ENCODE measurements at regions not wholly inside any gene's neighbourhood (a gene's known extent, or its start where the extent isn't known, plus 50 kb on each side); places are given as distances from the start of the nearest gene placed in this dataset.

DNA sequence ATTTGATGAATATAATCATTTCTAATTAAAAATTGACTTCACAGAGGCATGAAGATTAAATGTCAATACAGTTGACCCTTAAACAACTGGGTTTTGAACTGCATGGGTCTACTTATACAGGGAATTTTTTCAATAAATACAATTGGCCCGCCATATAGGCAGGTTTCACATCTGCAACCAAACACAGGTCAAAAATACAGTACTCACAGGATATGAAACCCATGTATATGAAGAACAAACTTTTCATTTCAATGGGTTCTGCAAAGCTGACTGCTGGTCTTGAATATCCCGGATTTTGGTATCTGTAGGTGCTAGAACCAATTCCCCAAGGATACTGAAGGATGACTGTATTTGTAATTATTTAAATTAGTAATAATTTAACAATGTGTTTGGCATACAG is 555.6 kb downstream of the EPHA4 start:
- Histone ChIP-seq H3K4me2 (ENCODE audit: low read length) (no peak overlapping the region), H3K27me3 (ENCODE audit: control insufficient read depth, insufficient read depth, low read length) (no peaks in the 10 kb centered on the region), H3K9me3 (replicated peaks; ENCODE audit: low read length) (no peaks in the 10 kb centered on the region), H3K36me3 (ENCODE audit: insufficient read depth, low read length) (no peaks in the 10 kb centered on the region), H3K9ac (ENCODE audit: low read depth, low read length) (no peak overlapping the region), H3K4me3 (ENCODE audit: low read length) (no peak overlapping the region), H3K4me1 (ENCODE audit: control insufficient read depth, insufficient read depth, low read length) (no peaks in the 10 kb centered on the region)

DNA sequence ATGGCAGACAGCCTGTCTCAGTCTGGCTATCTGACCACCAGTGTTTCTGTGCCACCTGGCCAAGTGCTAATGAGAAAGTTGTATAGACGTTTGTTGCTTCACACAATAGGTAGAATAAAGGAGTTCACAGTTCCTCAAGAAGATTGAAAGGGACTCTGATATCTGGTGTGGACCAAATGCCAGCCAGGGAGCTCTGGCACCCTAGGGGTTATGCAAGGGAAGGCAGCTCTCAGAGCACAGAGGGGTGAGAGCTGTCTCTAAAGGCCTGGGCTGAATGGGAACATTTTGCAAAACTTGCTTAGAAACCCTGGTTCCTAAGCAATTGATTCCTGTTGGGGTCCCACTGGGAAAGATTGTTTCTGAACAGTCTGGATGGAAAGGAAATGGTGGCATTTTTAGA is 553.8 kb downstream of the EPHA4 start:
- Histone ChIP-seq H3K36me3 (ENCODE audit: insufficient read depth, low read length) (no peaks in the 10 kb centered on the region), H3K4me2 (ENCODE audit: low read length) (no peak overlapping the region), H3K9me3 (replicated peaks; ENCODE audit: low read length) (no peaks in the 10 kb centered on the region), H3K4me3 (ENCODE audit: low read length) (no peak overlapping the region), H3K9ac (ENCODE audit: low read depth, low read length) (no peak overlapping the region), H3K27me3 (ENCODE audit: control insufficient read depth, insufficient read depth, low read length) (no peaks in the 10 kb centered on the region), H3K4me1 (ENCODE audit: control insufficient read depth, insufficient read depth, low read length) (no peaks in the 10 kb centered on the region)

DNA sequence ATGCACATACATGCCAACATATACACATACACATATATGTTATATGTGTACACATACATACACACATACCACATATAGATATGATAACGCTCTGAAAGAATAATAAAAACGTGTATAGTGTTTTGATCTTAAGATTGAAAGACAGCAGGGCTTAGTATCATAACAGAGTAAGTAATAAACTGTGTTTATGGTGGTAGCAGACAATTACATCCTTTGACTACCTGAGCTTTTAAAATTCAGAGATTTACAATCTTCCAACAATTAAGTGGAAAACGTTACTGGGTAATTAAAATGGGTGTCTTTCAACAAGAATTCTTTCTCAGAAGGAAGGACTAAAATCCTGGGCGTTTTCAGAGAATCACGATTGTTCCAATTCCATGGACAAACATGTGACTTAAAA is 552.4 kb downstream of the EPHA4 start:
- no peaks in the 10 kb centered on the region for H3K9me3 ChIP-seq (replicated peaks; ENCODE audit: low read length)
- H3K36me3 ChIP-seq (ENCODE audit: insufficient read depth, low read length), result no peaks in the 10 kb centered on the region
- H3K4me1 ChIP-seq (ENCODE audit: control insufficient read depth, insufficient read depth, low read length), result no peaks in the 10 kb centered on the region
- H3K4me2 ChIP-seq (ENCODE audit: low read length), result no peak overlapping the region
- H3K9ac ChIP-seq (ENCODE audit: low read depth, low read length), result no peak overlapping the region
- no peak overlapping the region for H3K4me3 ChIP-seq (ENCODE audit: low read length)
- H3K27me3 ChIP-seq (ENCODE audit: control insufficient read depth, insufficient read depth, low read length), result no peaks in the 10 kb centered on the region

DNA sequence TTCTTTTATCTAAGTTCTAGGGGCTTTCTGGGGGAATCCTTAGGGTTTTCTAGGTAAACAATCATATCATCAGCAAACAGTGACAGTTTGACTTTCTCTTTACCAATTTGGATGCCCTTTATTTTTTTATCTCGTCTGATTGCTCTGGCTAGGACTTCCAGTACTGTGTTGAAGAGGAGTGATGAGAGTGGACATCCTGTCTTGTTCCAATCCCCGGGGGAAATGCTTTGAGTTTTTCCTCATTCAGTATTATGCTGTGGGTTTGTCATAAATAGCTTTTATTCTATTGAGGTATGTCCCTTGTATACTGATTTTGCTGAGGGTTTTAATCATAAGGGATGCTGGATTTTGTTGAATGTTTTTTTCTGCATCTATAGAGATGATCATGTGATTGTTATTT is 549.5 kb downstream of the EPHA4 start:
- H3K4me1 ChIP-seq (ENCODE audit: control insufficient read depth, insufficient read depth, low read length), result no peaks in the 10 kb centered on the region
- H3K9ac ChIP-seq (ENCODE audit: low read depth, low read length), result no peak overlapping the region
- no peak overlapping the region for H3K4me3 ChIP-seq (ENCODE audit: low read length)
- no peaks in the 10 kb centered on the region for H3K36me3 ChIP-seq (ENCODE audit: insufficient read depth, low read length)
- H3K4me2 ChIP-seq (ENCODE audit: low read length), result no peak overlapping the region
- H3K9me3 ChIP-seq (replicated peaks; ENCODE audit: low read length), result no peaks in the 10 kb centered on the region
- H3K27me3 ChIP-seq (ENCODE audit: control insufficient read depth, insufficient read depth, low read length), result no peaks in the 10 kb centered on the region

DNA sequence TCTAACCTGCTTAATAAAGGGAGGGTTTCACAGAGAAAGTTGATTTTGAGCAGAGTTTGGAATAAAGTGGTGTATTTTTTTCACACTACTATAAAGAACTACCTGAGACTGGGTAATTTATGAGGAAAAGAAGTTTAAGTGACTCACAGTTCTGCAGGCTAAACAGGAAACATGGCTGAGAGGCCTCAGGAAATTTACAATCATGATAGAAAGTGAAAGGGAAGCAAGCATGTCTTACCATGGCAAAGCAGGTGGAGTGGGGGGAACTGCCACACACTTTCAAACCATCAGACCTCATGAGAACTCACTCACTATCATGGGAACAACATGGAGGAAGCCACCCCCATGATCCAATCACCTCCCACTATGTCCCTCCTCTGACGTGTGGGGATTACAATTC is 546.7 kb downstream of the EPHA4 start:
- Histone ChIP-seq H3K4me3 (ENCODE audit: low read length) (no peak overlapping the region), H3K9me3 (replicated peaks; ENCODE audit: low read length) (no peaks in the 10 kb centered on the region), H3K9ac (ENCODE audit: low read depth, low read length) (no peak overlapping the region), H3K4me1 (ENCODE audit: control insufficient read depth, insufficient read depth, low read length) (no peaks in the 10 kb centered on the region), H3K36me3 (ENCODE audit: insufficient read depth, low read length) (no peaks in the 10 kb centered on the region), H3K4me2 (ENCODE audit: low read length) (no peak overlapping the region), H3K27me3 (ENCODE audit: control insufficient read depth, insufficient read depth, low read length) (no peaks in the 10 kb centered on the region)

DNA sequence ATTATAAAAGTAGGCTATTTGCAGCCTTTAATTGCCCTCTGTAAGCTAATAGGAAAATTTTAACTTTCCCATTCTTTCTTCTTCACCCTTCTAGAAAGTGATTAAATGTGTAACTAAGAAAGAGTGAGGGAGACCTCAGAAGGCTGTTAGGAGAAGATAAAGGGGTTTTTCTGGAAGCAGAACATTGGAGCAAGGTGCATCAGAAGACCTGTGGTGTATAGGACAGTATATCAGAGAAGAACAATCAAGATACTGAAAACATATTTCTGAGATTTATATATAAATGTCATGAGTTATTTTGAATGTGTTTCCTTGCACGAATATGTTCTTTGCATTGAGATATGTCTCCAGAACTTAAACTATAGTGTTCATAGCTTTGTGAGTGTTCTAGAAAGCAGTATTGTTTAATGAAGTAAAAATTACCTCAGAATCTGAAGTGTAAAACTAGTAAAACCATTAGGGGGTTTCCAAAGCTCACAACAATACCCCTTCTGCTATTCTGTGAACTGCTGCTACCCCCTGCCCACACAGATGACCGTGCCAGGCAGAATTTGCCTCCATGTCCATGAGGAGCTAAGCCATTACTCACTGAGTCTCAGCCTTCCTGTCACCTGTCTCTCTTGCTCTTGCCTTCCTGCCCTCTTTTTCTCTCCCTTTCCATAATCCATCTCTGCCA is 537.9 kb downstream of the EPHA4 start:
- no peak overlapping the region for H3K9ac ChIP-seq (ENCODE audit: low read depth, low read length)
- no peaks in the 10 kb centered on the region for H3K36me3 ChIP-seq (ENCODE audit: insufficient read depth, low read length)
- H3K9me3 ChIP-seq (replicated peaks; ENCODE audit: low read length), result no peaks in the 10 kb centered on the region
- no peak overlapping the region for H3K4me3 ChIP-seq (ENCODE audit: low read length)
- H3K27me3 ChIP-seq (ENCODE audit: control insufficient read depth, insufficient read depth, low read length), result no peaks in the 10 kb centered on the region
- no peak overlapping the region for H3K4me2 ChIP-seq (ENCODE audit: low read length)
- no peaks in the 10 kb centered on the region for H3K4me1 ChIP-seq (ENCODE audit: control insufficient read depth, insufficient read depth, low read length)

DNA sequence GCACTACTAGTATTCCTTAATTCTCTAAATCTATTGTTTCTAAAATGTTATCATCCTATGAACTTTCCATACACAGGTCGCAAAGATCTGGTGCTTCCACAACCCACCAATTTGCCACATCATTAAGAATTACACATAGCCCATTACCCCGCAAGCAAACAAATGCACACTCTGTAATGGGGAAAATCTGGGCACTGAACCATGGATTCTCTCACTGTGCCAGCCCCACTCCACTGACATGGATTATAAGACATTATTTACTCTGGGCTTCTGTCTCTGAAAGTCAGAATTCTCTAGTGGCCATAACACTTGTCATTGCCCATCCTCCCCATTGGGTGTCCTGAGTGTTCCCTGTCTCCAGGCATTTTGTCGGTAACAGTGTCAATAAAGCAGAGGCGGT is 537.1 kb downstream of the EPHA4 start:
- Histone ChIP-seq H3K36me3 (ENCODE audit: insufficient read depth, low read length) (no peaks in the 10 kb centered on the region), H3K4me1 (ENCODE audit: control insufficient read depth, insufficient read depth, low read length) (no peaks in the 10 kb centered on the region), H3K4me3 (ENCODE audit: low read length) (no peak overlapping the region), H3K4me2 (ENCODE audit: low read length) (no peak overlapping the region), H3K9ac (ENCODE audit: low read depth, low read length) (no peak overlapping the region), H3K27me3 (ENCODE audit: control insufficient read depth, insufficient read depth, low read length) (no peaks in the 10 kb centered on the region), H3K9me3 (replicated peaks; ENCODE audit: low read length) (no peaks in the 10 kb centered on the region)

DNA sequence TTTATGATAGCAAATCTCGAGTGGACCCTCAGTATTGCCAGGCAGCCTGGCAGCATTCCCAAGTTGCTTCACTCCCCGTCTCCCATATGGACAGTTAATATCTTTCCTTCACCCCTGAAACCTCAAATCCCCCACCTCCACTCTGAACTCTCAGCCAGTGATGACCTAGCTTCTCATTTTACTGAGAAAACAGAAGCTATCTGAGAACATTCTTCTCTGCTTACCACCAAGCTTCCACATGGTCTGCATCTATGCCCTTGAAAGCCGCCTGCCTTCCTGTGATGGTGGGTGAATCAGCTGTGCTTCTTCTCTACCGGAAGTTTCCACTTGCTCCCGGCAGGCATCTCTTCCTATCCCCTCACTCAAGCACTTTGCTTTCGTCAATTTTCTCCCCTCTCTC is 529.2 kb downstream of the EPHA4 start:
- Histone ChIP-seq H3K36me3 (ENCODE audit: insufficient read depth, low read length) (no peaks in the 10 kb centered on the region), H3K4me1 (ENCODE audit: control insufficient read depth, insufficient read depth, low read length) (peaks cover 5% of the 10 kb centered on the region), H3K9ac (ENCODE audit: low read depth, low read length) (no peak overlapping the region), H3K27me3 (ENCODE audit: control insufficient read depth, insufficient read depth, low read length) (no peaks in the 10 kb centered on the region), H3K4me2 (ENCODE audit: low read length) (no peak overlapping the region), H3K9me3 (replicated peaks; ENCODE audit: low read length) (no peaks in the 10 kb centered on the region), H3K4me3 (ENCODE audit: low read length) (no peak overlapping the region)

DNA sequence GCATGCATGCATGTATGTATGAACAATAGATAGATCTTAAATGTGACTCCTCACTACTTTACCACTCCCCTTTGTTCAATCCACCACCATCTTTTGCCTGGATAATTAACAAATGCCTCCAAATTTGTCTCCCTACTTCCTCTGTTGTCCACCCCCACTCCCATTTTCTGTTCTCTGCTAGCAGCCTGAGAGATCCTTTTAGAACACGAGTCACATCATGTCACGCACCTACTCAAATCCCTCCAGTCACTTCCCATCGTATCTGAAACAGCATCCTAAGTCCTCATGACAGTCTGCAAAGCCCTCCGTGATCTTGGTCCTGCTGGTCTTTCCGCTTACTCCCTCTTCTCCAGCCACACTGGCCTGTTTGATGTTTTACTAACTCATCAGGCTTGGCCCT is 527.3 kb downstream of the EPHA4 start:
- no peak overlapping the region for H3K4me3 ChIP-seq (ENCODE audit: low read length)
- no peaks in the 10 kb centered on the region for H3K9me3 ChIP-seq (replicated peaks; ENCODE audit: low read length)
- H3K4me2 ChIP-seq (ENCODE audit: low read length), result no peak overlapping the region
- no peaks in the 10 kb centered on the region for H3K36me3 ChIP-seq (ENCODE audit: insufficient read depth, low read length)
- no peak overlapping the region for H3K9ac ChIP-seq (ENCODE audit: low read depth, low read length)
- H3K27me3 ChIP-seq (ENCODE audit: control insufficient read depth, insufficient read depth, low read length), result no peaks in the 10 kb centered on the region
- peaks cover 5% of the 10 kb centered on the region for H3K4me1 ChIP-seq (ENCODE audit: control insufficient read depth, insufficient read depth, low read length)

DNA sequence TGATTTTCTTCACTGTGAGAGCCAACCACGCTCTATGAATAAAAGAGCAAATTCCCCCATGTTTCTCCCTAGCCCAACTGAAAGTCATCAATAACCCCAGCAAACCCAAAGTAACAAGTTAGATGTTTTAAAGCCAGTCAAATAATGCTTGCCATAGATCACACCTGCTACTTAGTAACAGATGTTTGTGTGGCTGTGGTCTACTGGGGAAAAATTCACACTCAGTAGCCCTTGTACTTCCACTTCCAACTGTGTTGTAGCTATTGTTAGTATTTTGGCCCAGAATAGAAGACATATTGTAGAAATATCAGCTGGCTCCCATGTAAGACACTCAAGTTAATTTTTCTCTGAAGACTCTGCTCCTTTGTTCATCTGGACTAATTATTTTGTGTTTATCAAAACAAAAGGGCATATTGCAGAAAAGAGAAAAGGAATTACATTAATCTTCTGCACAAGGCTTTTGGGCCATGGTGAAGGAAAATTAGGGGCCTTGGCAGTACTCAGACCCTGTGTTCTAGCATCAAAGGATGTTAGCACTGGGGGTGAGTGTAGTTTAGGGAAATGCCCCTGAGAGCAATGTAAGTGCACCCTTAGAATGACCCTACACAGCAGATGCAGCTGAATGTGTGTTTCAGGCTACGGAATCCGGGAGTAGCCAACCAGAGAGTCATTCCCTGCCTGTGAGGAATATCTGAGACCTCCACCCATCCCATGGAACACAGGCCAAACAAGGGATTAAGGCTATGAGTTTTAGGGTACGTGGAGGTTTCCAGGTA is 521.9 kb downstream of the EPHA4 start:
- Histone ChIP-seq H3K4me3 (ENCODE audit: low read length) (no peak overlapping the region), H3K9ac (ENCODE audit: low read depth, low read length) (no peak overlapping the region), H3K4me1 (ENCODE audit: control insufficient read depth, insufficient read depth, low read length) (no peaks in the 10 kb centered on the region), H3K27me3 (ENCODE audit: control insufficient read depth, insufficient read depth, low read length) (no peaks in the 10 kb centered on the region), H3K4me2 (ENCODE audit: low read length) (no peak overlapping the region), H3K36me3 (ENCODE audit: insufficient read depth, low read length) (no peaks in the 10 kb centered on the region), H3K9me3 (replicated peaks; ENCODE audit: low read length) (no peaks in the 10 kb centered on the region)

DNA sequence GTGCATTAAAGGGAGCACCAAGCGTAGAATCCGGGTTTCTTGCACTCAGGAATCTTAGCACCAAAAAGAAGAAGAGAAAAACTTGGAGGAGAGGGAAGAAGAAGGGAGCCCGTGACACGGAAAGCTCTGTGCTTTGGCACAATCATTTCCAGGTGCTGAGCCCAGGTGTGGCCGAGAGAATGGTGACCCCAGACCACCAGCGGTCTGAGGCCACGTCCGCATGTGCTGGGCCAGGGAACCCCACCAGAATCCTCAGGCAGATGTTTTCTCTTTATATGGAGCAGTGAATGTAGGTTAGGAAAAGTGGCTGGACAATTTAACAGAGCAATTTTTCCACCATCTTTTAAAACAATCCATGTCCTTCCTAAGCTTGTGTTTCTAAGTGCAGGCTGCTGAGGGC is 520.9 kb downstream of the EPHA4 start:
- H3K4me2 ChIP-seq (ENCODE audit: low read length), result no peak overlapping the region
- no peak overlapping the region for H3K4me3 ChIP-seq (ENCODE audit: low read length)
- H3K9me3 ChIP-seq (replicated peaks; ENCODE audit: low read length), result no peaks in the 10 kb centered on the region
- no peak overlapping the region for H3K9ac ChIP-seq (ENCODE audit: low read depth, low read length)
- H3K27me3 ChIP-seq (ENCODE audit: control insufficient read depth, insufficient read depth, low read length), result no peaks in the 10 kb centered on the region
- no peaks in the 10 kb centered on the region for H3K36me3 ChIP-seq (ENCODE audit: insufficient read depth, low read length)
- no peaks in the 10 kb centered on the region for H3K4me1 ChIP-seq (ENCODE audit: control insufficient read depth, insufficient read depth, low read length)

DNA sequence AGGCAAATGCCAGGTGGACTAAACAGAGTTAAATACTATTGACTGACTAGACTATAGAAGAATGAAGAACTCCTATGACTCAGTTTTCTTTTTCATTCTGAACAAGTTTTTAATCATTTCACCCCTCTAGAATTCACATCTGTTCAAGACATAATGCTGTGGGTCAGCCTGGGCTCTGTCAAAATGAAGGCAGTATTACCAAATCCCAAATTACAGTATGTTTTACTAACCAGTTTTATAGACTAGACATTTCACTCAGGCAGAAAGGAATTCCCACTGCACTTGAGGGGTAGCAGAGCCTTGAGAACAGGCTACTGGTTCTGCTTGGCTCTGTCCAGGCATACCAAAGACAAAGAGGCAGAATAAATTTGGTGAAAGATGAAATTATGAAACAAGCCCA is 511.7 kb downstream of the EPHA4 start:
- no peak overlapping the region for H3K4me2 ChIP-seq (ENCODE audit: low read length)
- peak overlapping the region; percentile 9 for H3K9ac ChIP-seq (ENCODE audit: low read depth, low read length)
- H3K4me1 ChIP-seq (ENCODE audit: control insufficient read depth, insufficient read depth, low read length), result peaks cover 12% of the 10 kb centered on the region
- H3K4me3 ChIP-seq (ENCODE audit: low read length), result no peak overlapping the region
- no peaks in the 10 kb centered on the region for H3K36me3 ChIP-seq (ENCODE audit: insufficient read depth, low read length)
- H3K9me3 ChIP-seq (replicated peaks; ENCODE audit: low read length), result no peaks in the 10 kb centered on the region
- no peaks in the 10 kb centered on the region for H3K27me3 ChIP-seq (ENCODE audit: control insufficient read depth, insufficient read depth, low read length)
